ENCODE measurements at regions not wholly inside any gene's neighbourhood (a gene's known extent, or its start where the extent isn't known, plus 50 kb on each side); places are given as distances from the start of the nearest gene placed in this dataset.
"Not testable (repeated sequence)": the region's sequence is repeated elsewhere in the genome, so short reads cannot be mapped to it uniquely, and the experiment has no call there.

DNA sequence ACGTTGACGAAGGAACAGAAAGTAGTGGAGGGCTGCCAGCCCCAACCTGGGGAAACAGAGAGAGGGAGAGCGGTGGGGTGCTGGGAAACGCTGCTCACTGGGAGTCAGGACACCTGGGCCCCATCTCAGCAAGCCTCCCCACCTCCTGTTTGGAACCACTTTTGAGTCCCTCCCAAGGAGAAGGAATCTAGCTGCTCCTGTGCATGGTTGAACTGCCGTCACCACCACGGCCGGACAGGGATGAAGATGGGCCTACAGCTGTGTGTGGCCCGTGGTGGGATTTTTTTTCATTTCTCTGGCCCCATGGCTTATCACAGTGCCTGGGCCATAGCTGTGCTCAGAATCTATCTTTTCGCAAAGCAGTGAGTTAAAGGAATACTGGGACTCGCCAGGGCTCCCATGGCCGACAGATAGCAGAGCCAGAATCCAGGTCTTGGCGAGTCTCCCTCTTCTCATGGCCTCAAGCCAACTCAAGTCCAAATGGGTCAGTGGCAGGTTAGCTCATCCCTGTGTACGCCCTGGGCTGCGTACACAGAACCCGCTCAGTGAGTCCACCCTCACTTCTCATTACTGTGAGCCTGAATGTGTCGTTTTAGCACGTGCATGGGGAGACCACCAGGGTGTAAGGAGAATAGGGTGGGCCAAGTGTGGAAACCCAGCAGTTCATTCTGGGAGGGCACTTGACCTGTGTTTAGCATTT, 271.2 kb downstream of the FAM43A start:
- no peaks in the 10 kb centered on the region for H3K36me3 Mint-ChIP-seq (ENCODE audit: unreplicated experiment)
- DNase-seq = no peak
- peaks cover 5% of the 10 kb centered on the region for H3K27me3 Mint-ChIP-seq (ENCODE audit: unreplicated experiment)
- H3K9me3 Mint-ChIP-seq (ENCODE audit: unreplicated experiment) = no peaks in the 10 kb centered on the region
- H3K4me3 Mint-ChIP-seq (ENCODE audit: unreplicated experiment) = no peak overlapping the region
- peaks cover 5% of the 10 kb centered on the region for H3K4me1 Mint-ChIP-seq (ENCODE audit: low read depth, unreplicated experiment)
- TF ChIP-seq, protein P1, sequence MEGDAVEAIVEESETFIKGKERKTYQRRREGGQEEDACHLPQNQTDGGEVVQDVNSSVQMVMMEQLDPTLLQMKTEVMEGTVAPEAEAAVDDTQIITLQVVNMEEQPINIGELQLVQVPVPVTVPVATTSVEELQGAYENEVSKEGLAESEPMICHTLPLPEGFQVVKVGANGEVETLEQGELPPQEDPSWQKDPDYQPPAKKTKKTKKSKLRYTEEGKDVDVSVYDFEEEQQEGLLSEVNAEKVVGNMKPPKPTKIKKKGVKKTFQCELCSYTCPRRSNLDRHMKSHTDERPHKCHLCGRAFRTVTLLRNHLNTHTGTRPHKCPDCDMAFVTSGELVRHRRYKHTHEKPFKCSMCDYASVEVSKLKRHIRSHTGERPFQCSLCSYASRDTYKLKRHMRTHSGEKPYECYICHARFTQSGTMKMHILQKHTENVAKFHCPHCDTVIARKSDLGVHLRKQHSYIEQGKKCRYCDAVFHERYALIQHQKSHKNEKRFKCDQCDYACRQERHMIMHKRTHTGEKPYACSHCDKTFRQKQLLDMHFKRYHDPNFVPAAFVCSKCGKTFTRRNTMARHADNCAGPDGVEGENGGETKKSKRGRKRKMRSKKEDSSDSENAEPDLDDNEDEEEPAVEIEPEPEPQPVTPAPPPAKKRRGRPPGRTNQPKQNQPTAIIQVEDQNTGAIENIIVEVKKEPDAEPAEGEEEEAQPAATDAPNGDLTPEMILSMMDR (IDR thresholded peaks at IDR 0.05; ENCODE audit: partially characterized antibody, unreplicated experiment) = no peak
- H3K27ac Mint-ChIP-seq (ENCODE audit: unreplicated experiment) = no peak overlapping the region

DNA sequence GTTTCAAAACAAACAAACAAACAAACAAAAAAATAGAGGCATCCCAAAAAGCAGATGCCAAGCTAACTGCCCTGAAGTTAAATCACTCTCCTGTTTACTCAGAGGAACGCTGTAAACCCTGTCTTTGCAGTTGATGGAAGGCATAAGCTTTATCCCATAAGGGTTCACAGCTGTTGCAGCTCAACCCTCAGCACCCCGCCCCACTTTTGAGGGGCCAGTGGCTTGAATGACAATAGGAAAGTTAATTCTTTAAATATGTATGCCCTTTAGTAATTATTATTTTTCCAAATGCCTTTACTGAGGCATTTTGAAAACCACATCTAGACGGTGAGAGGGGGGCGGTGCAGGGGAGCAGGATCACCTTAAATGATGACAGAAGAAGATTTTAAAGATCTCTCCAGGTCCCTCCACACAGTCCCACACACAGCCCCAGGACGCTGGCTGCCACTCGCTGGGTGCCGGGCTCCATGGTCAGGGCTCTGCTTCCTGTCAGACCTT, 272.1 kb downstream of the FAM43A start:
- DNase-seq = no peak
- H3K27me3 Mint-ChIP-seq (ENCODE audit: unreplicated experiment) = peaks cover 4% of the 10 kb centered on the region
- H3K4me1 Mint-ChIP-seq (ENCODE audit: low read depth, unreplicated experiment) = peaks cover 5% of the 10 kb centered on the region
- H3K27ac Mint-ChIP-seq (ENCODE audit: unreplicated experiment) = no peak overlapping the region
- H3K36me3 Mint-ChIP-seq (ENCODE audit: unreplicated experiment) = no peaks in the 10 kb centered on the region
- TF ChIP-seq, protein P1 (IDR thresholded peaks at IDR 0.05; ENCODE audit: partially characterized antibody, unreplicated experiment) = no peak
- no peak overlapping the region for H3K4me3 Mint-ChIP-seq (ENCODE audit: unreplicated experiment)
- no peaks in the 10 kb centered on the region for H3K9me3 Mint-ChIP-seq (ENCODE audit: unreplicated experiment)

DNA sequence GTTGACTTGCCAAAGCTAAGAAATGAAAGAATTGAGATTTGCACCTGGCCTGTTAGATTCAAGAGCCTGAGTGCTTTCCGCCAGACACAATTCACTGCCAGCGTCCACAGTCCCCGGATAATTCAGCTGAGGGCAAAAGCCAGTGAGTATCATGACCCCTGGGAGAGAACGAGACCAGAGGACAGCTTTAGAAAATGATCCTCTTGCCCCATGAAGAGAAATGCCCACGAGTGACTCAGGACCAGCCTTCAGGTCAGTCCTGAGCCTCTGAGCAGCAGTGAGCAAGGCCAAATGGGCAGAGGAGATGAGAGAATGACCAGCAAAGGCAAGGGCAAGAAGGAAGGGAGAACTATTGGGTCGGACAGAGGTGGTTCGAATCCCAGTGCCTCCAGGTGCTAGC, 273.5 kb downstream of the FAM43A start:
- no peak overlapping the region for H3K27ac Mint-ChIP-seq (ENCODE audit: unreplicated experiment)
- peaks cover 2% of the 10 kb centered on the region for H3K27me3 Mint-ChIP-seq (ENCODE audit: unreplicated experiment)
- no peak overlapping the region for H3K4me3 Mint-ChIP-seq (ENCODE audit: unreplicated experiment)
- no peaks in the 10 kb centered on the region for H3K9me3 Mint-ChIP-seq (ENCODE audit: unreplicated experiment)
- H3K36me3 Mint-ChIP-seq (ENCODE audit: unreplicated experiment) = no peaks in the 10 kb centered on the region
- peaks cover 3% of the 10 kb centered on the region for H3K4me1 Mint-ChIP-seq (ENCODE audit: low read depth, unreplicated experiment)
- TF ChIP-seq, protein P1 (IDR thresholded peaks at IDR 0.05; ENCODE audit: partially characterized antibody, unreplicated experiment) = no peak
- DNase-seq = no peak

DNA sequence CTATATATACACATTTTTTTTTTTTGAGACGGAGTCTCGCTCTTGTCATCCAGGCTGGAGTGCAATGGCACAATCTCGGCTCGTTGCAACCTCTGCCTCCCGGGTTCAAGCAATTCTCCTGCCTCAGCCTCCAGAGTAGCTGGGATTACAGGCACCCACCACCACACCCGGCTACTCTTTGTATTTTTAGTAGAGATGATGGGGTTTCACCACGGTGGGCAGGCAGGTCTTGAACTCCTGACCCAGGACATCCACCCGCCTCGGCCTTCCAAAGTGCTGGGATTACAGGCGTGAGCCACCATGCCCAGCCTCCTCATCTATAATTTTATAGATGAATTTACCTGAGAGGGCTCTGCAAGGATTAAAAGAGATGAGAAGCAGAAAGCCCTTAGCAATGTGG, 274.0 kb downstream of the FAM43A start:
- H3K36me3 Mint-ChIP-seq (ENCODE audit: unreplicated experiment); H3K27me3 Mint-ChIP-seq (ENCODE audit: unreplicated experiment); DNase-seq; H3K9me3 Mint-ChIP-seq (ENCODE audit: unreplicated experiment); H3K4me3 Mint-ChIP-seq (ENCODE audit: unreplicated experiment); H3K4me1 Mint-ChIP-seq (ENCODE audit: low read depth, unreplicated experiment); H3K27ac Mint-ChIP-seq (ENCODE audit: unreplicated experiment): not testable (repeated sequence)

DNA sequence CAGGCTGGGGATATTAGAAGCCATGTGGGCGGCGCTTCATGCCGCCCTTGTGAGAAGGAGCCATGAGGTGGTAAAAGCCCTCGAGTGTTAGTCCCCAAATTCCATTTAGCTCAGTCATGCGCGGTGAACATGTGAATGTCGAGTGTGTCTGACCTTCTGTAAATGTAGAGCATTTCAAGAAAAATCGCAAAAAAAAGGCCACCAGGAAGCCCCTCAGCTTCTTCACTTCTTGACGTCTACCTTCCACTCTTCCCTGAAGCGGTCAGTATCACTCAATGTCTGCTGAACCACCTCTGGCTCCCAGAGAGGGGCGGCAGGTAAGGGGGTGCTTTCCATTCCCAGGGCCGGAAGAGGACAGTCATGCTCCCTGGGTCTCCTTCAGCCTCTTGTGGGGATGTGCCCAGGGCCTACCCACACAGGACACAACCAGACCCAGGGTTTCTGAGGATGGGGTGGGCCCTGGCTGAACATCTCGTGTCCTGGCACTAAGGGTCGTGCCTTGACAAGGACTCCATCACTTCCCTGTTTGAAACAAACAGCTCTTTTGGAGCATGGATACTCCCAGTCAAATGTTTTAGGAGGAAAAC, 274.9 kb downstream of the FAM43A start:
- peaks cover 2% of the 10 kb centered on the region for H3K27me3 Mint-ChIP-seq (ENCODE audit: unreplicated experiment)
- H3K9me3 Mint-ChIP-seq (ENCODE audit: unreplicated experiment) = no peaks in the 10 kb centered on the region
- no peak overlapping the region for H3K27ac Mint-ChIP-seq (ENCODE audit: unreplicated experiment)
- no peak for DNase-seq
- H3K36me3 Mint-ChIP-seq (ENCODE audit: unreplicated experiment) = no peaks in the 10 kb centered on the region
- TF ChIP-seq, protein P1 (IDR thresholded peaks at IDR 0.05; ENCODE audit: partially characterized antibody, unreplicated experiment) = no peak
- H3K4me3 Mint-ChIP-seq (ENCODE audit: unreplicated experiment) = no peak overlapping the region
- H3K4me1 Mint-ChIP-seq (ENCODE audit: low read depth, unreplicated experiment) = peaks cover 3% of the 10 kb centered on the region

Measured in glutamatergic neuron (in vitro differentiated cells).